HG03175 (cell line): ENCODE measurements at regions not wholly inside any gene's neighbourhood (a gene's known extent, or its start where the extent isn't known, plus 50 kb on each side); places are given as distances from the start of the nearest gene placed in this dataset.
"Not testable (repeated sequence)": the region's sequence is repeated elsewhere in the genome, so short reads cannot be mapped to it uniquely, and the experiment has no call there.

ENCODE experiments used
- ATAC-seq: cut with Tn5 transposase; IDR thresholded peaks from one replicate; pipeline ENCODE4 v1.9.1; 2021; ENCODE audit warnings: mild to moderate bottlenecking, moderate library complexity; ENCODE audit not compliant: unreplicated experiment

- ATAC-seq, result no peak
These were observed 186.6 kb upstream of the OTX2 start for GRCh38 chr14:56996721-56997399.

GRCh38 chr14:56995010-56995409 is 184.7 kb upstream of the OTX2 start:
- no peak for ATAC-seq

- no peak for ATAC-seq
These were observed 182.1 kb upstream of the OTX2 start for GRCh38 chr14:56992332-56992820.

- ATAC-seq, result not testable (repeated sequence)
These were observed 180.8 kb upstream of the OTX2 start for GRCh38 chr14:56990991-56991627.

GRCh38 chr14:56989359-56989758 is 179.1 kb upstream of the OTX2 start:
- no peak for ATAC-seq

- ATAC-seq, result no peak
These were observed 169.7 kb upstream of the OTX2 start for GRCh38 chr14:56979936-56980335.

- ATAC-seq, result no peak
These were observed 165.9 kb upstream of the OTX2 start for GRCh38 chr14:56976211-56976610.

GRCh38 chr14:56975521-56975920 is 165.2 kb upstream of the OTX2 start:
- no peak for ATAC-seq

- ATAC-seq, result no peak
These were observed 162.7 kb upstream of the OTX2 start for GRCh38 chr14:56972948-56973347.

GRCh38 chr14:56964895-56965294 is 154.6 kb upstream of the OTX2 start:
- ATAC-seq, result no peak

GRCh38 chr14:56963381-56963780 is 153.1 kb upstream of the OTX2 start:
- ATAC-seq, result no peak

GRCh38 chr14:56962444-56963080 is 152.3 kb upstream of the OTX2 start:
- no peak for ATAC-seq

GRCh38 chr14:56959869-56960268 is 149.6 kb upstream of the OTX2 start:
- no peak for ATAC-seq

- ATAC-seq, result no peak
These were observed 148.8 kb upstream of the OTX2 start for GRCh38 chr14:56959121-56959520.

GRCh38 chr14:56956182-56956581 is 145.9 kb upstream of the OTX2 start:
- ATAC-seq, result no peak

GRCh38 chr14:56955745-56956144 is 145.5 kb upstream of the OTX2 start:
- ATAC-seq, result no peak

GRCh38 chr14:56953884-56954283 is 143.6 kb upstream of the OTX2 start:
- ATAC-seq, result no peak

- ATAC-seq, result no peak
These were observed 142.6 kb upstream of the OTX2 start for GRCh38 chr14:56952766-56953473.

- ATAC-seq, result no peak
These were observed 139.5 kb upstream of the OTX2 start for GRCh38 chr14:56949828-56950227.

- ATAC-seq, result no peak
These were observed 135.0 kb upstream of the OTX2 start for GRCh38 chr14:56945291-56945690.

GRCh38 chr14:56944397-56944796 is 134.1 kb upstream of the OTX2 start:
- ATAC-seq, result no peak
